ENCODE measurements at regions not wholly inside any gene's neighbourhood (a gene's known extent, or its start where the extent isn't known, plus 50 kb on each side); places are given as distances from the start of the nearest gene placed in this dataset.
A peak's percentile ranks its signal among the peaks of the same experiment; 100 is the strongest.
"Not testable (repeated sequence)": the region's sequence is repeated elsewhere in the genome, so short reads cannot be mapped to it uniquely, and the experiment has no call there.

GRCh38 chr3:117005274-117005673, 295.7 kb downstream of the TUSC7 start:
- no peak for DNase-seq

GRCh38 chr3:117005911-117006522, 296.4 kb downstream of the TUSC7 start:
- no peak for DNase-seq

GRCh38 chr3:117010318-117010717, 300.7 kb downstream of the TUSC7 start:
- DNase-seq: no peak

GRCh38 chr3:117011687-117012250, 302.2 kb downstream of the TUSC7 start:
- no peak for DNase-seq

- no peak for DNase-seq
Measured at GRCh38 chr3:117016378-117016777, 306.8 kb downstream of the TUSC7 start.

- no peak for DNase-seq
Measured at GRCh38 chr3:117017135-117017894, 307.7 kb downstream of the TUSC7 start.

GRCh38 chr3:117018655-117019054, 309.1 kb downstream of the TUSC7 start:
- no peak for DNase-seq

GRCh38 chr3:117019082-117019713, 309.6 kb downstream of the TUSC7 start:
- peak; percentile 23 for DNase-seq

- DNase-seq: no peak
Measured at GRCh38 chr3:117026401-117026800, 316.8 kb downstream of the TUSC7 start.

- DNase-seq: peak; percentile 24
Measured at GRCh38 chr3:117035745-117036144, 326.2 kb downstream of the TUSC7 start.

- peak; percentile 9 for DNase-seq
Measured at GRCh38 chr3:117036259-117036799, 326.8 kb downstream of the TUSC7 start.

GRCh38 chr3:117045143-117045542, 335.6 kb downstream of the TUSC7 start:
- no peak for DNase-seq

- no peak for DNase-seq
Measured at GRCh38 chr3:117047951-117048705, 338.5 kb downstream of the TUSC7 start.

- DNase-seq: no peak
Measured at GRCh38 chr3:117052395-117052794, 342.8 kb downstream of the TUSC7 start.

- no peak for DNase-seq
Measured at GRCh38 chr3:117054556-117054955, 345.0 kb downstream of the TUSC7 start.

- DNase-seq: not testable (repeated sequence)
Measured at GRCh38 chr3:117056946-117057345, 347.4 kb downstream of the TUSC7 start.

- peak; percentile 3 for DNase-seq
Measured at GRCh38 chr3:117059067-117059955, 349.7 kb downstream of the TUSC7 start.

GRCh38 chr3:117059956-117060270, 350.3 kb downstream of the TUSC7 start:
- DNase-seq: no peak

- DNase-seq: no peak
Measured at GRCh38 chr3:117063930-117064329, 354.4 kb downstream of the TUSC7 start.

GRCh38 chr3:117068301-117068700, 358.7 kb downstream of the TUSC7 start:
- no peak for DNase-seq

- no peak for DNase-seq
Measured at GRCh38 chr3:117074826-117075225, 365.2 kb downstream of the TUSC7 start.
